HCT116 (cell line): ENCODE measurements at regions not wholly inside any gene's neighbourhood (a gene's known extent, or its start where the extent isn't known, plus 50 kb on each side); places are given as distances from the start of the nearest gene placed in this dataset.

ENCODE experiments used
- ATAC-seq: fragments of 200-7000 bp; cut with Tn5 transposase; 2 replicates; pipeline ENCODE4 v1.9.1; 2020; ENCODE audit warnings: mild to moderate bottlenecking, moderate library complexity
- BruUV-seq: library from RNA; stranded (reverse); fragments of 400-500 nt; replicated peaks from 2 replicates; lab custom pipeline; 2021; lab: Mats Ljungman, UMichigan
- CTCF ChIA-PET: fragments of 300-600 bp; sonication (Branson Sonifier 250); formaldehyde crosslinking; loops from one replicate; lab custom pipeline; 2021; ENCODE audit warnings: antibody characterized with exemption; lab: Charles Lee
- POLR2A ChIA-PET: fragments of 300-600, 350-600 bp; sonication (Branson Sonifier 250); formaldehyde crosslinking; loops from one replicate; lab custom pipeline; 2021; ENCODE audit warnings: antibody characterized with exemption; lab: Charles Lee
- RAD21 ChIA-PET, 2 experiments: fragments of 300-600 bp; sonication (Branson Sonifier 250); formaldehyde crosslinking; loops; one replicate each; lab custom pipeline; 2023; ENCODE audit warnings: low total read pairs in 2 of 2; ENCODE audit not compliant: uncharacterized antibody in 2 of 2, unreplicated experiment in 2 of 2, low non-redundant PET in 1 of 2; lab: Charles Lee
- DNase-seq: peaks from one replicate; pipeline ENCODE4 v3.0.0-alpha.2; 2010; ENCODE audit warnings: low read depth, low spot score
- H2AFZ ChIP-seq: fragments of 200-600 bp; shearing (Covaris generic), sonication (generic); 2 replicates; pipeline ENCODE4 v1.6.1; 2017; ENCODE audit warnings: low read depth, mixed run types, mixed read lengths, antibody characterized with exemption, low read length; ENCODE audit not compliant: poor library complexity, severe bottlenecking
- H3K27ac ChIP-seq: 2 replicates; pipeline ENCODE4 v1.5.1; 2012; ENCODE audit warnings: low read depth, low read length
- H3K27me3 ChIP-seq: fragments of 200-600 bp; sonication (generic); 2 replicates; pipeline ENCODE4 v1.6.1; 2016; ENCODE audit warnings: mixed run types, low read length, mixed read lengths; ENCODE audit not compliant: insufficient read depth
- H3K36me3 ChIP-seq, 2 experiments: fragments of 200-500 bp in 1 of 2; fragments of 200-600 bp in 1 of 2; sonication (Bioruptor generic) in 1 of 2; sonication (generic) in 1 of 2; 2 replicates each; pipeline versions ENCODE4 v1.5.1 to v1.6.1; 2014 to 2016; ENCODE audit warnings: low read length in 2 of 2, inconsistent platforms in 1 of 2, mixed read lengths in 1 of 2, mixed run types in 1 of 2; ENCODE audit not compliant: insufficient read depth in 2 of 2, control insufficient read depth in 1 of 2
- H3K4me1 ChIP-seq, 2 experiments: fragments of 200-600 bp in 1 of 2; sonication (generic) in 1 of 2; 2 replicates each; pipeline versions ENCODE4 v1.5.1 to v1.6.1; 2012 to 2017; ENCODE audit warnings: low read length in 2 of 2, inconsistent platforms in 1 of 2, mild to moderate bottlenecking in 1 of 2, mixed read lengths in 1 of 2, mixed run types in 1 of 2, moderate library complexity in 1 of 2; ENCODE audit not compliant: insufficient read depth in 2 of 2, control insufficient read depth in 1 of 2
- H3K4me2 ChIP-seq: fragments of 200-600 bp; sonication (generic); 2 replicates; pipeline ENCODE4 v1.6.1; 2017; ENCODE audit warnings: mixed run types, low read length, mixed read lengths
- H3K4me3 ChIP-seq, 2 experiments: fragments of 200-600 bp in 1 of 2; sonication (generic) in 1 of 2; replicated peaks in 1 of 2; 2 replicates each; pipeline ENCODE4 v1.5.1; 2011 to 2016; ENCODE audit warnings: low read length in 2 of 2, control low read depth in 1 of 2, low read depth in 1 of 2, mild to moderate bottlenecking in 1 of 2, mixed read lengths in 1 of 2, mixed run types in 1 of 2
- H3K79me2 ChIP-seq: fragments of 200-600 bp; sonication (generic); 2 replicates; pipeline ENCODE4 v1.6.1; 2017; ENCODE audit warnings: mild to moderate bottlenecking, mixed run types, low read length, moderate library complexity, mixed read lengths; ENCODE audit not compliant: insufficient read depth
- H3K9ac ChIP-seq: fragments of 200-600 bp; sonication (generic); 2 replicates; pipeline ENCODE4 v1.6.1; 2016; ENCODE audit warnings: low read length, mixed read lengths
- H3K9me2 ChIP-seq: fragments of 200-600 bp; sonication (generic), shearing (Covaris generic); 2 replicates; pipeline ENCODE4 v1.6.1; 2017; ENCODE audit warnings: mixed run types, mild to moderate bottlenecking, moderate library complexity; ENCODE audit not compliant: insufficient read depth
- H3K9me3 ChIP-seq, 2 experiments: fragments of 200-500 bp in 1 of 2; fragments of 200-600 bp in 1 of 2; sonication (Bioruptor generic) in 1 of 2; sonication (generic) in 1 of 2; 2 replicates each; pipeline ENCODE4 v1.6.1; 2014 to 2017; ENCODE audit warnings: low read length in 2 of 2, mixed read lengths in 2 of 2, inconsistent platforms in 1 of 2, low read depth in 1 of 2, mild to moderate bottlenecking in 1 of 2, mixed run types in 1 of 2, moderate library complexity in 1 of 2; ENCODE audit not compliant: control insufficient read depth in 1 of 2, insufficient read depth in 1 of 2
- H4K20me1 ChIP-seq: fragments of 200-600 bp; sonication (generic), shearing (Covaris generic); 2 replicates; pipeline ENCODE4 v1.6.1; 2017; ENCODE audit warnings: mixed run types, mild to moderate bottlenecking, moderate library complexity; ENCODE audit not compliant: insufficient read depth
- CTCF ChIP-seq, 3 experiments: fragments of 200-600 bp in 1 of 3; sonication (generic) in 1 of 3; IDR thresholded peaks in 2 of 3; conservative IDR thresholded peaks in 1 of 3; 2 replicates each; pipeline ENCODE4 v1.5.1; 2012 to 2017; ENCODE audit warnings: low read depth in 2 of 3, low read length in 2 of 3, antibody characterized with exemption in 1 of 3, borderline replicate concordance in 1 of 3, control low read depth in 1 of 3, mild to moderate bottlenecking in 1 of 3, mixed read lengths in 1 of 3, mixed run types in 1 of 3, moderate library complexity in 1 of 3; ENCODE audit not compliant: insufficient read depth in 1 of 3
- EGR1 ChIP-seq: IDR thresholded peaks from 2 replicates; pipeline ENCODE4 v1.6.1; 2012; ENCODE audit warnings: low read depth
- ELF1 ChIP-seq: IDR thresholded peaks from 2 replicates; pipeline ENCODE4 v1.6.1; 2012; ENCODE audit warnings: low read depth, borderline replicate concordance
- JUND ChIP-seq: IDR thresholded peaks from 2 replicates; pipeline ENCODE4 v1.6.1; 2012
- POLR2AphosphoS5 ChIP-seq: IDR thresholded peaks from 2 replicates; pipeline ENCODE4 v1.6.1; 2011; ENCODE audit warnings: mild to moderate bottlenecking, low read depth, low read length, moderate library complexity
- SIN3A ChIP-seq: IDR thresholded peaks from 2 replicates; pipeline ENCODE4 v1.6.1; 2012; ENCODE audit warnings: low read depth
- SP1 ChIP-seq: IDR thresholded peaks from 2 replicates; pipeline ENCODE4 v1.6.1; 2012; ENCODE audit warnings: low read depth
- TCF7L2 ChIP-seq: IDR thresholded peaks from 2 replicates; pipeline ENCODE4 v1.7.0; 2011; ENCODE audit warnings: borderline replicate concordance, inconsistent platforms; ENCODE audit not compliant: insufficient read depth, insufficient read length; ENCODE audit errors: extremely low read depth
- YY1 ChIP-seq: IDR thresholded peaks from 2 replicates; pipeline ENCODE4 v1.6.1; 2011; ENCODE audit warnings: low read length, low read depth, moderate library complexity, mild to moderate bottlenecking; ENCODE audit not compliant: insufficient replicate concordance; ENCODE audit errors: extremely low read depth
- ZBTB33 ChIP-seq: IDR thresholded peaks from 2 replicates; pipeline ENCODE4 v1.6.1; 2011; ENCODE audit warnings: mild to moderate bottlenecking, low read length, moderate library complexity; ENCODE audit not compliant: insufficient replicate concordance; ENCODE audit errors: extremely low read depth
- ZNF274 ChIP-seq: fragments of 200-500 bp; sonication (Bioruptor generic); IDR thresholded peaks from 2 replicates; pipeline ENCODE4 v1.6.1; 2014; ENCODE audit warnings: mild to moderate bottlenecking, low read depth, low read length, inconsistent platforms
- intact Hi-C: fragments of 100-400 bp; cut with micrococcal nuclease; formaldehyde crosslinking; loops from 2 replicates; pipeline ENCODE4 v1.10.0; 2022
- TF ChIP-seq, protein P1 (sequence below): IDR thresholded peaks from 2 replicates; pipeline ENCODE4 v1.6.1; 2012; ENCODE audit warnings: low read depth

DNA sequence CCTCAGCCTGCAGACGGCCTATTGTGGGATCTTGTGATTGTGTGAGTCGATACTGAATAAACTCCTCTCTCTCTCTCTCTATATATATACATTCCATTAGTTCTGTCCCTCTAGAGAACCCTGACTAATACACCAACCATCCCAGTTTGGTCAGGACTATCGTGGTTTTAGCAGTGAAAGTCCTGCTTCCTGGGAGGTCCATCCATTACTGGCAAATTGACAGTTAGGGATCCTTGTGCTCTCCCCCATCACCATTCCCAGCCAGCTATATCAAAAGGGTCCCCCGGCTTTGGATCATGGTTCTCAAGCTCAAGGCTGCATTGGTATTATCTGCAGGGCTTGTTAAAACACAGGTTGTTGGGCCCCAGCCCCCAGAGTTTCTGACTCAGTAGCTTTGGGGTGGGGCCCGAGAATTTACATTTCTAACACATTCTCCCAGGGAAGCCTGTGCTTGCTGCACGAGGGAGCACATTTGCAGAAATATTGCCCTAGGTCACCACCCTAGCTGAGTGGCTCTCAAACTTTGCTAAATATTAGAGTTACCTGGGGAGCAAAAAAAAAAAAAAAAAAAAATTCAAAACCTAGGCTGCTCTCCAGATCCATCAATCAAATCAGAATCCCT is 899.1 kb upstream of the AUTS2 start:
- H3K4me3 ChIP-seq, result no peak overlapping the region
- no peaks in the 10 kb centered on the region for H3K27me3 ChIP-seq
- H2AFZ ChIP-seq, result no peak overlapping the region
- H3K9ac ChIP-seq, result no peak overlapping the region
- POLR2A ChIA-PET, result no interaction called here
- no peaks in the 10 kb centered on the region for H3K36me3 ChIP-seq
- no peak for TF ChIP-seq ELF1
- ATAC-seq (no peak), DNase-seq (no peak)
- H3K79me2 ChIP-seq, result no peaks in the 10 kb centered on the region
- H3K4me2 ChIP-seq, result no peak overlapping the region
- intact Hi-C loops, result no loop called here
- no peak overlapping the region for H3K27ac ChIP-seq
- H4K20me1 ChIP-seq, result no peaks in the 10 kb centered on the region
- no peaks in the 10 kb centered on the region for H3K4me1 ChIP-seq
- RAD21 ChIA-PET, result no interaction called here
- no TSS peak for BruUV-seq
- H3K9me2 ChIP-seq, result no peaks in the 10 kb centered on the region
- H3K9me3 ChIP-seq, result peaks cover 9 to 12% of the 10 kb centered on the region in 2 experiments; a peak in 2 of 4 replicates
- CTCF ChIA-PET, result no interaction called here

- RAD21 ChIA-PET, result no interaction called here
- CTCF ChIA-PET, result no interaction called here
- Histone ChIP-seq H3K79me2 (no peaks in the 10 kb centered on the region), H3K36me3 (no peaks in the 10 kb centered on the region), H4K20me1 (no peaks in the 10 kb centered on the region), H3K9me2 (no peaks in the 10 kb centered on the region), H3K9me3 (peaks cover 6 to 7% of the 10 kb centered on the region in 2 experiments; a peak in 2 of 4 replicates), H3K4me2 (no peak overlapping the region), H3K4me1 (no peaks in the 10 kb centered on the region), H3K4me3 (no peak overlapping the region), H3K27me3 (no peaks in the 10 kb centered on the region), H3K9ac (no peak overlapping the region), H3K27ac (no peak overlapping the region), H2AFZ (no peak overlapping the region)
- ATAC-seq, result no peak
- intact Hi-C loops, result no loop called here
- POLR2A ChIA-PET, result no interaction called here
- BruUV-seq, result no TSS peak
- DNase-seq, result no peak
- TF ChIP-seq CTCF (IDR thresholded peaks at IDR 0.05 in 2 of 3, conservative IDR thresholded peaks at IDR 0.05 in 1 of 3; ENCODE audit: borderline replicate concordance in 1 of 3, insufficient read depth in 1 of 3, low read depth in 2 of 3, low read length in 2 of 3), result no peak
- no peak for TF ChIP-seq TCF7L2
- TF ChIP-seq YY1, result no peak
- no peak for TF ChIP-seq SP1
- no peak for TF ChIP-seq EGR1
- TF ChIP-seq ZBTB33, result no peak
- no peak for TF ChIP-seq POLR2AphosphoS5
- no peak for TF ChIP-seq SIN3A
- TF ChIP-seq ZNF274, result no peak
- TF ChIP-seq, protein P1, sequence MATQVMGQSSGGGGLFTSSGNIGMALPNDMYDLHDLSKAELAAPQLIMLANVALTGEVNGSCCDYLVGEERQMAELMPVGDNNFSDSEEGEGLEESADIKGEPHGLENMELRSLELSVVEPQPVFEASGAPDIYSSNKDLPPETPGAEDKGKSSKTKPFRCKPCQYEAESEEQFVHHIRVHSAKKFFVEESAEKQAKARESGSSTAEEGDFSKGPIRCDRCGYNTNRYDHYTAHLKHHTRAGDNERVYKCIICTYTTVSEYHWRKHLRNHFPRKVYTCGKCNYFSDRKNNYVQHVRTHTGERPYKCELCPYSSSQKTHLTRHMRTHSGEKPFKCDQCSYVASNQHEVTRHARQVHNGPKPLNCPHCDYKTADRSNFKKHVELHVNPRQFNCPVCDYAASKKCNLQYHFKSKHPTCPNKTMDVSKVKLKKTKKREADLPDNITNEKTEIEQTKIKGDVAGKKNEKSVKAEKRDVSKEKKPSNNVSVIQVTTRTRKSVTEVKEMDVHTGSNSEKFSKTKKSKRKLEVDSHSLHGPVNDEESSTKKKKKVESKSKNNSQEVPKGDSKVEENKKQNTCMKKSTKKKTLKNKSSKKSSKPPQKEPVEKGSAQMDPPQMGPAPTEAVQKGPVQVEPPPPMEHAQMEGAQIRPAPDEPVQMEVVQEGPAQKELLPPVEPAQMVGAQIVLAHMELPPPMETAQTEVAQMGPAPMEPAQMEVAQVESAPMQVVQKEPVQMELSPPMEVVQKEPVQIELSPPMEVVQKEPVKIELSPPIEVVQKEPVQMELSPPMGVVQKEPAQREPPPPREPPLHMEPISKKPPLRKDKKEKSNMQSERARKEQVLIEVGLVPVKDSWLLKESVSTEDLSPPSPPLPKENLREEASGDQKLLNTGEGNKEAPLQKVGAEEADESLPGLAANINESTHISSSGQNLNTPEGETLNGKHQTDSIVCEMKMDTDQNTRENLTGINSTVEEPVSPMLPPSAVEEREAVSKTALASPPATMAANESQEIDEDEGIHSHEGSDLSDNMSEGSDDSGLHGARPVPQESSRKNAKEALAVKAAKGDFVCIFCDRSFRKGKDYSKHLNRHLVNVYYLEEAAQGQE, result no peak
- no peak for TF ChIP-seq JUND
These were observed 897.9 kb upstream of the AUTS2 start for GRCh38 chr7:68700414-68700813.
